ENCODE measurements at regions not wholly inside any gene's neighbourhood (a gene's known extent, or its start where the extent isn't known, plus 50 kb on each side); places are given as distances from the start of the nearest gene placed in this dataset.

DNA sequence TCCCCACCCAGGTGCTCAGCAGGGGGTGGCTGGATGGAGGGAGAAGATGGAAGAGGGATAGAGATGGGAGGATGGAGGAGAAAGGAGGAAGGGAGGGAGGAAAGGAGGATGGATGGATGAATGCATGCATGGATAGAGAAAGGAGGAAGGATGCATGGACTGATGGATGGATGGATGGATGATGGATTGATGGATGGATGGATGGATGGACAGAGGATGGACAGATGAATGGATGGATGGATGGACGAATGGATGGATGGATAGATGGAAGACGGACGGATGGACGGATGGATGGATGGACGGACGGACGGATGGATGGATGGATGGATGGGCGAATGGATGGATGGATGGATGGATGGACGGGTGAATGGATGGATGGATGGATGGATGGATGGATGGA, 64.1 kb downstream of the NCOR2 start:
- no peak for DNase-seq

DNA sequence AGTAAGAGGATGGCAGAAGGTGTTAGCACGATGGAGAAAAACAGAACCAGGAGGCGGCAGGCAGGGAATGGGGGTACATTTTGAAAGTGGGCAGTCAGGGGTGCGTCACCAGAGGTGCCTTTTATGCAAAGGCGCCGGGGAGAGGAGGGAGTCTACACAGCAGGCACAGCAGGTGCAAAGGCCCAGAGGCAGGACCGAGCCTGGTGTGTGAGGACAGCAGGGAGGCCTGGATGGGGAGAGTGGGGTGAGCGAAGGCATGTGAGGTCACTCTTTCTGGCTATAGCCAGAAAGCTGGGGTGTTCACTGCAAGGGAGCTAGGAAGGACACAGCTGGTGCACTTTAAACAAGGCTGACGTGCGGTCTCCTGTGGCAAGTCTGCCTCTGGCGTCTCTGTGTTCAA, 65.0 kb downstream of the NCOR2 start:
- DNase-seq = no peak

DNA sequence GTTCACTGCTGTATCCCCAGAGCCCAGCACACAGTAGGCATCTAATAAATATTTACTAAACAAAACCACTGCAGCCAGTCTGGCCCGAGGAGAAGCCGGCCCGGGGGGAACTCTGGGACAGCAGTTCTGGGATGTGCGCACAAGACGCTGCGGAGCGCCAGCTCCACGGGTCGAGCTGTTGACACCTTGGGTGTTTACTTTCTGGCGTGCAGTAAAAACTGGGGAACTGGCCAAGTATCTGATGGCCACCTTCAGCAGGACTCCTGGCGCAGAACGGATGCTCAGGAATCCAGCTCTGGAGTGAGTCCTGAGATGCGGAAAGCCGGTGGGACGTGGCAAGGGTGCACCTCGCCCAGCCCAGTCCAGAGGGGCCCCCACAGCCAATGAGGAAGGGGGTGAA, 65.6 kb downstream of the NCOR2 start:
- no peak for DNase-seq

DNA sequence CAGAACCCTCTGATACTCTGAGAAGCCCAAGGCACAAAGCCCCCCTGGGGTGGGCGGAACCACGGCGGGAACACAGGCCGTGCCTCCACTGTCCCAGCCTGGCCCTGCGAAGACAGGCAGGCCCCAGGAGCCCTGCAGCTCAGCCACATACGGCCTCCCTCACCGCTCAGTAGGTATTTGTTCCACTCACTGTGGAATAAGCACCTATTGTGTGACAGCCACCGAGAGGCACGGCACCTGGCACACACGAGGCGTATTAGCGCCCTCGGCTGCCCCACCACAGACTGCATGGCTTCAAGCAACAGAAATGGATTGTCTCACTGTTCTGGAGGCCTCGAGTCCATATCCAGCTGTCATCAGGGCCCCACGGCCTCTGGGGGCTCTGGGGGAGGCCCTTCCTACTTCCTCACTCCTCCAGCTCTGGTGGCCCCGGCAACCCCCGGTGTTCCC, 66.3 kb downstream of the NCOR2 start:
- DNase-seq = no peak

DNA sequence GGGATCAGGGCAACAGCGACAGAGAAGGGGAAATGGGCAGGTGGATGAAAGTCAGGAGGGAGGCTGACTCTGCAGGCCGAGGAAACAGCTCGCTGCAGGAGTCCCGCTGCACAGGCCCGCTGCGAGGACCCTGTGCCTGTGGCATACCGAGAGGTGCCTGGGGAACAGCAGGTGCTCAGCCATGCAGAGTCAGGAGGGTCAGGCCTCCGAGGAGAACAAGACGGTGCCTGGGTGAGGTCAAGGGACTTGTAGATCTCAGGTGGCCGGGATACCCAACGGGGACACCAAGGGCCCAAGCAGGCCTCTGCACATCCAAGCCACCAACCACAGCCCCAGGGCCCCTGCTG, 67.5 kb downstream of the NCOR2 start:
- DNase-seq = no peak

DNA sequence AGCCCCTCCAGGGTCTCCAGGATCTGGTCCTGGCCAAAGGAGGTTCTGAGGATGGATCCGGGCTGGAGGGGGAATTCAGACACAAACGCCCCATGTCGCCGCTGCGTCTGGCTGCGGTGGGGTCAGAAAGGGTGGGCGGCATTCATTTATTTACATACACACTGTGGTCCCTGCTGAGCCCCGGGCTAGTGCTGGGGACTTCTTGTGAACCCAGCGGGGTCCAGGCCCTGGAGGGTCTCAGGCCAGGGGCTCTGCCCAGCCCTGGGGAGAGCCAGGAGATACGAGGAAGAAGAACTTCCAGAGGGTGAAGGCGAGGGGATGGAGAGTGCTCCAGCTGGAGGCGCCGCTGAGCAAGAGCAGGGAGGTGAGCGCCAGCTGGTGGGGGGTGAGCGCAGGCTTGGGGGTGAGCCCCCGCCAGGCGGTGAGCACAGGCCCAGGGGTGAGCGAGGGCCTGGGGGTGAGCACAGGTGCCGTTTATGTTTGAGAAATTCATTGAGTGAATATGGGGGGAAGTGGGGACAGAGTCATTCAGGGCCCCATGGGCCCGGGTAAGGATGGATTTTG, 68.1 kb downstream of the NCOR2 start:
- DNase-seq = no peak

DNA sequence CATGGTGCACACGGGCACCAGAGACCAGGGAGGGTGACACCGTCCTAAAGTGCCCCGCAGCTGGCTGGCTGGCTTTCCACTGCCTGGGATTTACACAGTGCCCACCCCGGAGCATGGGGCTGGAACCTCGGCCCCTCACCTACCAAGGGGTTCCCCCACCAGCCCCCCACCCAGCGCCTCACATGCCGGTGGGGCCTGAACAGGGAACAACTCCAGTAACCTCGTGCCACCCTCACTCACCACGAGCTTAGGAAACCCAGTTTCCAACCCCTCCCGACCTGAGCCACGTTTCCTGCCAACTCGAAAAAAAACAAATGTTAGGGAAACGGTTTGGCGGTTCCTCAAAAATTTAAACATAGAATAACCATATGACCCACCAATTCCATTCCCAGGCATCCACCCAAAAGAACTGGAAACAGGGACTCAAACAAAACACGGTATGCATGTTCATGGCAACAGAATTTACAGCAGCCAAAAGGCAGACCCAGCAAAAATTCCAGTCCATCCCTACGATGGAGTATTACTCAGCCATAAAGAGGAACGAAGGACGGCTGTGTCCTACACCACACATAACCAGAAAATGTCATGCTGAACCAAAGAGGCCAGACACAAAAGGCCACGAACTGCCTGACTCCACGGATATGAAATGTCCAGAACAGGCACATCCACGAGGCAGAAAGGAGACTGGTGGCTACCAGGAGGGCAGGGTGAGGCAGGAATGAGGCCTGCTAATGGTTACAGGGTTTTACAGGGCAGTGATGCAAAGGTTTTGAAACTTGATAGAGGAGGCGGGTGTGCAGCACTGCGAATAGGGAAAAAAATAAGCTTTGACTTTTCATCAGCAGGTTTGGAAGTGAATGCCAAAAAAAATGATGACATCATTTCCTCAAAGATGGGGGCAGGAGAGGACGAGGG, 68.9 kb downstream of the NCOR2 start:
- DNase-seq = no peak

DNA sequence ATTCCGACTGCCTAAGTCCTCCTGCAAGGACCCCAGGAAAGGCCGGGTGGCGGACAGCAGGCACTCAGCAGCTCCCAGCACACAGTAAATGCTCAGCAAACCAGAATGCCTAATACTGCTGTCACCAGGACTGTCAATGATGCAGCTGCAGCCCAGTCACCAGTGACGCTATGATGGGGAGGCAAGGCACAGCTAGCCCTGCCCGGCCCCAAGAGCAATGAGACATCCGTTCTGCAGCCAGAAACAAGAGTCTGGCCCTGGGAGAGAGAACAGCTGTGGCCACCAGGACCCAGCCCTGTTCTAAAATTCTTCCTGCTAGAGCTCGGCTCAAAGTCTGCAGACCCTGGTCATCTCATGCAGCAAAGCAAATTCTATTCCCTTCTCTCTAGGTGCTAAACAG, 69.8 kb downstream of the NCOR2 start:
- no peak for DNase-seq

DNA sequence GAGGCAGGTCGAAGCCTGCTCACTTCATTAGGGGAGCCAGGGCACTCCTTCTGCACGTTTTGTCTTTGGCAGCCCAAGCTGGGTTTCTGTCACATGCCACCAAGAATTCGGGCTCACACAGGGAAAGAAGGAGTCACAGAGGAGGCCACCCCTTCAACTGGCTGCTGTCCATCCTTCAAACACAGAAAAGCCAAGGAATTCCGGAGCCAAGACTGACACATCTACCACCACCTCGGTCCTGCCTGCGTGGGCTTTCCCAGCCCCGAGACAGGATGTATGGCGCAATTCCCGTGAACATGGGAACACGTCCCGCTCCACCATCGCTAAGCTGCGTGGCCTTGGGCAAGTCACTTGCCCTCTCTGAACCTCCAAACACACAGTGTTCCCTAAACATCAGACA, 70.4 kb downstream of the NCOR2 start:
- DNase-seq = no peak

DNA sequence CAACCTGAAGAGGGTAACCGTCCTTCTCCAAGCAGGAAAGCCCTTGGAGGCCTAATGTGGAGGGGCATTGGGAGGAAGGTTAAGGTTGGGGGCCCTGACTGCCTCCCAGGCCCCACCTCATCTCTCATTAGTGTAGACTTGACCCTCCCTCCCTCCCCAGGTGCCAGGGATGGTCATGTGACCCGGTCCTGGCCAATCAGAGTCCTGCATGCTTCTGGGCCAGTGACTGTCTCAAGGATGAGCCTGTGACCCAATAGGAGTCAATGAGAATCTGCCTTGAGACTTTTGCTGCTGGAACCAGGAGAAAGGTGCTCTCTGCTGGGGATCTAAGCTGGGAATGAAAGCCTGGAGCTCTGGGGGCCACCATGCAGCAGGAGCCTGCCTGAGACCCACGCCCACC, 70.8 kb downstream of the NCOR2 start:
- no peak for DNase-seq

DNA sequence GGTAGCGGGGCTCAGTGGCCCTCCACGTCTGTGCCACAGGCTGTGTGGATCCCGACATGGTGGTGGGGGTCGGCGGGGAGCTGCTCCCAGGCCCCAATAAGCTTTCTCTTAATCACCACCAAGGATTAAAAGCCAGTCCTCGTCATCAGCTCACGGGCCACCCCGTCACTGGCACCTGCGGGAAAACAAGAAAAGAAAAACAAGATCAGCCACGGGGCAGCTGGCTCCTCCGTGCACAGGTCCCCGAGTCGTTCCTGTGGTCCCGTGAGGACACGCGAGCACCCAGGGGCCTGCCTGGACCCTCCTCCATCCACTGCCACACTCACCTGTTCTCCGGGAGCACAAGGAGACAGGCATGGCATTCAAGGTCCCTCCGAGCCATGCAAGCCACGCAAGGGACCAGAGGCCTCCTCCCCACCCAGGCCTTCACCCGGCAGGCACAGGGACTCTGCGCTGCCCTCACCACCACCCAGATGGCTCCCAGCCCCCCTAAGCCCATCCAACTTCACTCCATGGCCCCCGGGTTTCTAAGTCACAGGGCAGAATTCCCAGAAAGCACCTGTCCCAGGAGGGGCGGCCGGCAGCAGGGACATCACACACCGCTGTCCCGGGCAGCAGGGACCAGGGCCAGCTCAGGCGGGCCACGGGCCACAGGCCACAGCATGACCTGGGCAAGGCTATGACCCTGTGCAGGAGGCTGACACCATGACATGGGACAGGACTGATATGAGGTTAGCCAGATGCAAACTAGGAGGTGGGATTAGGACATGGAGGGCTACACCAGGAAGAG, 72.0 kb downstream of the NCOR2 start:
- DNase-seq = no peak

DNA sequence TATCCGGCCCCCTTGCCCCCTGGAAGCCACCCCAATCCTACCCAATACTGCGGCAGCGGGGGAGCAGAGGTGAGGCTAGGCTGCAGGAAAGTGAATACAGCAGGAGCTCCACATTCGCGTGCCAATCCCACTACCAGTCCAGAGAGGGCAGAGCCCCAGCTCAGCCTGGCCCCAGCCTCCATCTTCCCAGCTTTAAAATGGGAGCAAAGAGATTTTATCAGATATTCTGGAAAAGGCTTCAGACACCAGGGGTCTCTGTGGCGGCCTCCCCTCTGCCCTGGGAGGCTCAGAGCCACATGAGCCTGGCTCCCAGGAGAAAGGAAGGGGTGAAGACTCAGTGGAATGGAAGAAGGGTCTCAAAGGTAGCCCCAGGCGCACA, 72.7 kb downstream of the NCOR2 start:
- no peak for DNase-seq

DNA sequence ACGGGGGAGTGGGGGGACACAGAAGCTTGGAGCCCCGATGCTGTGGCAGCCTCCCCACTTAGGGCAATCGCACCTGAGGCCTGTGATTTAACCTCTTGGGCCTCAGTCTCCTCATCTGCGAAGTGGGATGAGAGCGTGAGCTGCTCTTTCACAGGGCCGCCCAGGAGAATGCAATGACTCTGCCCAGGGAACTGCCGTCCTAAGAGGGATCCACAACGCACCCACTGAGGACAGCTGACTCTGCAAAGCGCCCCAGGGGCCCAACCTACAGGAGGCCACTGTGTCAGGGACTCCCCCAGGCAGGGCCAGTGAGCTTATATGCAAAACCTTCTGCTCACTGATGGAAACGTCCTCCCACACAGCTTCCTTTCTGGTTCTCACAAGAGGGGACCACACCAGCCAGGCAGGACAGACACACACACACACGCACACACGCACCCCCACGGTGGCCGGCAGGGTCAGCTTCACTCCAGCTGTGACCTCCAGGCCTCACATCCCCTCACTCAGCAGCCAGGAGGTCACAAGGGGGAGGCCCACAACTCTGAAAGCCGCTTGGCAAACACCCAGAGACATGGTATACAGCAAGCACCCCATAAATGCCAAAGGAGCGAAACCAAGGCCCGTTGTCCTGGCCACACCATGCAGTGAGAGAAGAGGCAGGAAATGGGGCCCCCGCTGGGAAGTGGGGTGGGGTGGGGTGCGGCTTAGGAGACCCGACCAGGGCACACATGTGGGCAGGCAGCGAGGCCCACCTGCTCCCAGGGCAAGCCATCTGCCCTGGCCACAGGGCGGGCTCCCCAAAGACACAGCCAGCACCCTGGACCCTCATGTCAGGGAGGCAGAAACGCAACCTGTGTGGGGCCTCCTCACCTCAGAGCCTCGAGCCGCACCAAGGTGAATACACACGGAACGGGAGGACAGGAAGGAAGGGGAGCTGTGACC, 73.3 kb downstream of the NCOR2 start:
- no peak for DNase-seq

DNA sequence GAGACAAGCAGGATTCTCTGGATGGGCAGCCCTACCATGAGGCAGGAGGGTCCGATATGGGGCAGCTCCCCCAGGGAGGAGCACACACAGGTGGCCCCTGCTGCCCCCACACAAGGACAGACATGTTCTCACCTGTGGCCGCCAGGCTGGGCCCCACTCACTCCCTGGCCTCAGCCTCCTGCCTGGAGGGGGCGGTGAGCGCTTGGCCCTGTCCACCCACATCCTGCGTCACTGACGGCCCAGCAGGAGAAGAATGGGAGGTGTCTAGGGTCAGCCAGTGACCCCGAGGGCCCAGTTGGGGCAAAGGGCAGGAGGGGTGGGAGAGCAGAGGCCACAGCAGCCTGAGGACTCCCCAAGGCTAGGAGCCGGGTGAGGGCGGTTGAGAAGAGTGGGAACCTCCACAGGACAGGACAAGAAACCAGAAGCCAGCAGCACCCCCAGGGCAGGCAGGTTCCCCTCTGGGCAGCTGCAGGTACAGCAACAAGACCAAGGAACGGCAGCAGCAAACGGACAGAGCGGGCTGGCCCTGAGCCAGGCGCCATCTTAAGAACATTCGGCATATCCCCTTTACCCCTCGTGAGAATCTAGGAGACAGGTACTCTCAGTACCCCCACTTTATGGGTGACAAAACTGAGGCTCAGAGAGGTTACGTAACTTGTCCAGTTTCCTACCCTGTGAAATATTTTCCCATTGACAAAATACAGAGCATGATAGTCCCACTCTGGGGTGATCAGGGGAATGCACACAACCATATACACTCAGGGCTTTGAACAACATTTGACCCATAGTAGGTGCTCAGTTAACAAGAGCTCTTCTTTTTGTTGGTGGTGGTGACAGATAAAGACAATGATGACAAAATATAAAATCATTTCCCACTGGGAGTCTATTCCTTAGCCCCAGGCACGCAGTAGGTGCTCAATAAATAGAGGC, 74.3 kb downstream of the NCOR2 start:
- DNase-seq = no peak

DNA sequence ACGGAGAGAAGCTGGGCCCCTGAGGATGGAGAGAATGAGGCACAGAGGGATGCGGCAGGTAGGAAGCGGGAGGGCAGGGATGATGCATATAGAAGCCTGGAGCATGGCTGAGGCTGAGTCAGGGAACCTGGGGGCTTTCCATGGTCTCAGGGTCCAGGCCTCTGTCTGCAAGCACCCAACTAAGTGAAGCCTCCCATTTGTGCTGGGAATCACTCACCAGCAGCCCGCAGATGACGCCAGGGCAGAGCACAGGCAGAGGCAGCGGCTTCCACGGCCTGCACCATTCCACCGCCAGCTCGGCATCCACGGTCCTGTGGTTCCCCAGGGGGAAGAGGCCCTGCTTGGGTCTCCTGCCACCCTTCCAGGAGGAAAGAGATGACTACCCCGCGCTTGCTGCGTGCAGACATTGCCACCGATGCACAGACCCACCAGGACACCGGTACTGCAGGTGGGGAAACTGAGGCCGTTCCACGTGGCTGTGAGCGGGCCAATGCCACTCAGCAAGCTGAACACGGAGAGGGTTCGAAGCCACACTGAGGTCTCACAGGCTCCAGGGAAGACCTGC, 75.5 kb downstream of the NCOR2 start:
- DNase-seq = no peak

DNA sequence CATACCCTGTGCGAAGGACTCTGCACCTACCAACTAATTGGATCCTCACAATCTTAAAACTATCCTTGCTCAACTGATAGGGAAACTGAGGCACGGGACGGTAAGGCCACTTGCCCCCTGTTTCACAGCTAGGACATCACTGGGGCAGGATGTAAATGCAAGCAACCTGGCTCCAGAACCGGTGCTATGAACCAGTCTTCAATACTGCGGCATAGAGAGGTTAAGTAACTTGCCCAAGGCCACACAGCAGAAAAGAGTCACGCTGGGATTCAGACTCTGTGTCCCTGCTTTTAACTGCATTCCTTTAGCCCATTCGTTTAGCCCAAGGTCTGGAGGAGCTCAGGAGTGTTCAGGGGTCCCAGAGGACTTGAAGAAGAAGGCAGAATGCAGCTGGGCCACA, 76.1 kb downstream of the NCOR2 start:
- DNase-seq = no peak

DNA sequence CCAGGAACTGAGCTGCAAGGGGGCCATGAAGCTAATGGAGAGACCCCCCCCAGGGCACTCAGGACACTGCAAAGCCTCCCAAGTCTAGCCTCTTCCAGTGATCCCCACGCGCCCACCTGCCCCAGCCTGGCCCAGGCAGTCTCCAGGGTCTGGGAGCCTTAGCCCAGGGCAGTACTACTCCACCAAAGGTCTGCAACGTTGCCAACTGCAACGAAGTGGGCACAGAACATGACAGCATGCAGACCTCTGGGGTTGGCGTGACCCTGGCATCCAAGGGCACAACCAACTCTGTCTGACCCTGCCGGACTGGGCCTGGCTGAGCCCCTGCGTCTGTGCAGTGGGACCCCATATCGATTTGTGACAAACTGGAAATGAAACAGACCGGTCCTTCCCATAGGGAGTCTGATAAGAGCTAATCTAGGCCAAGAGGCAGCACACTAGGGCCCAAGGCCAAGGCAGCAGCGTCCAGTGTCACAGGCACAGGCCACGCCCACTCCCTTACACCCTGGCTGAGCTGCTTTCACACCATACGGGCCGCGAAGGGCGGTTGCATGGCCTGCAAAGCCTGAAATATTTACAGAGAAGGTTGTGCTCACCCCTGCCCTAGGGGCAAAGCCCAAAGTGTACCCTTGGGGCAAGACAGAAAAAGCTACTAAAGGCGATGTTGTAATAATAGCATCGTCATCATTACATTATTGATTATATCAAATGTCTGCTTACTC, 76.7 kb downstream of the NCOR2 start:
- no peak for DNase-seq

DNA sequence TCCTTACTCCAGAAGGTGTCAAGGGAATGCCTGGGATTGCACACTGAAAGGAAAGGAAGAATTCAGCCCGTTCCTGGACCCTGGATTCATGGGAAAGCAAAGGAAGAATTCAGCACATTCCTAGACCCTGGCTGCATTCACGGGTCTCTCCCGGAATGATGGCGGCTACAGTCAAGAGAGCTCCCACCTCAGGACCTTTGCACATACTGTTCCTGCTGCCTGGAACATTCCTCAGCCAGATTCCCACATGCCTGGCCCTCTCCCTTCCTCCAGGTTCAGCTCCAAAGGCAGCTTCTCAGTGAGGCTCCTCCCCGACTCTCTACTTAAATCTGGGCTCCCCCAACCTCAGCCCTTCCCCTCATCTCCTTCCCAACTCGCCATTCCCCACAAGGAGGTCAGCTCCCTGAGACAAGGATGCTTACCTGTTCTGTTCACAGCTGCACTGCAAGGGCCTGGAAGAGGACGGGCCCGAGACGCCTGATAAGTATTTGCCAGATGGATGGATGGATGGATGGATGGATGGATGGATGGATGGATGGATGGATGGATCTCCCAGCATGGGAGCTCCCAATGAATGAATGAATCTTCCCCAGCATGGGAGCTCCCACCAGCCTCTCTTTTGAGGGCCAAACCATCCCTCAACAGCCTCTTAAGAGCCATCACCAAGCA, 77.4 kb downstream of the NCOR2 start:
- no peak for DNase-seq

DNA sequence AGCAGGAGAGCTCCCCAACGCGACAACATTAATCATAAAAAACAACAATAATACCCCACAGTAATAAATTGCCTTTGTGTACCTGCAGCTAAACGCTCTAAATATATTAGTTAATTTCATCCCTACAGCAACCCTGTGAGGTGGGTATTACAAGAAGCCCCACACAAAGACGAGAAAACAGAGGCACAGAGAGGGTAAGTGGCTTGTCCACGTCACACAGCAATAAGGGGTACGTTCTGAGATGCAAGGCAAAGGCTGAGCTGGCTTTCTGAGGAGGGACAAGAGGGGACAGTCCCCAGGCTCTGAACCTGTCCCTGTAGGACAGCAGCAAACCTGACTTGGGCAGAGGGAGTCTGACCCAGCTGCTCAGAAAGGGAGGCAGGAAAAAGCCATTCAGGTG, 78.2 kb downstream of the NCOR2 start:
- DNase-seq = no peak

DNA sequence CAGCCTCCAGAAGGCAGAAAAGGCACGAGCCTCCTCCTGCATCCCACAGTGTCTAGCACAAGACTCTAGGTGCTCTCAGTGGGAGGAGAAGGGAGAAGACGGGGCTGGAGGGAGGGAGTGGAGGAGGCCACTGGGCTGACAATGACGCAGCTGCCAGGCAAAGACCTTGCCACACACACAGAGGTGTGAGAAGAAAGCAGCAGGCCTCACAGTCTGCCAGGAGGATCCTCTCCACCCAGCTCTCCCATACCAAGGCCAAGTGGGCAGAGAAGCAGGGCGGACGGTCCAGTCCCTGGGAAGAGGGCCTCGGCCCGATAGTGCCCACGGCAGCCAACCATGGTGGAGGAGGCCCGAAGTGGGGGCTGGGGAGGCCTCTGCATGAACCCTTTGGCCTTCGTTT, 78.9 kb downstream of the NCOR2 start:
- no peak for DNase-seq
